HG03060 (cell line): ENCODE measurements at regions not wholly inside any gene's neighbourhood (a gene's known extent, or its start where the extent isn't known, plus 50 kb on each side); places are given as distances from the start of the nearest gene placed in this dataset.

Source experiments
- ATAC-seq: cut with Tn5 transposase; IDR thresholded peaks from one replicate; pipeline ENCODE4 v1.9.1; 2021; ENCODE audit warnings: low read depth, moderate number of reproducible peaks; ENCODE audit not compliant: unreplicated experiment

- no peak for ATAC-seq
These were observed 51.4 kb upstream of the LGSN start for GRCh38 chr6:63371104-63371715.

- no peak for ATAC-seq
These were observed 53.3 kb upstream of the LGSN start for GRCh38 chr6:63372951-63373533.

GRCh38 chr6:63389191-63389844, 69.5 kb upstream of the LGSN start:
- no peak for ATAC-seq

- no peak for ATAC-seq
These were observed 71.6 kb upstream of the LGSN start for GRCh38 chr6:63391203-63391970.

- no peak for ATAC-seq
These were observed 72.4 kb upstream of the LGSN start for GRCh38 chr6:63392092-63392724.

- ATAC-seq: no peak
These were observed 75.0 kb upstream of the LGSN start for GRCh38 chr6:63394656-63395308.

- ATAC-seq: no peak
These were observed 75.6 kb upstream of the LGSN start for GRCh38 chr6:63395381-63395780.

GRCh38 chr6:63403725-63404124, 83.9 kb upstream of the LGSN start:
- ATAC-seq: no peak

- no peak for ATAC-seq
These were observed 90.9 kb upstream of the LGSN start for GRCh38 chr6:63410435-63411426.

- ATAC-seq: no peak
These were observed 95.5 kb upstream of the LGSN start for GRCh38 chr6:63415286-63415685.

GRCh38 chr6:63418741-63419140, 99.0 kb upstream of the LGSN start:
- ATAC-seq: no peak

- ATAC-seq: no peak
These were observed 104.9 kb upstream of the LGSN start for GRCh38 chr6:63424636-63425035.

- ATAC-seq: no peak
These were observed 105.7 kb upstream of the LGSN start for GRCh38 chr6:63425493-63425892.

GRCh38 chr6:63426844-63427243, 107.1 kb upstream of the LGSN start:
- no peak for ATAC-seq

- no peak for ATAC-seq
These were observed 108.2 kb upstream of the LGSN start for GRCh38 chr6:63427951-63428350.

GRCh38 chr6:63430985-63431519, 111.3 kb upstream of the LGSN start:
- no peak for ATAC-seq

- no peak for ATAC-seq
These were observed 115.2 kb upstream of the LGSN start for GRCh38 chr6:63434943-63435342.

GRCh38 chr6:63436356-63436755, 116.6 kb upstream of the LGSN start:
- ATAC-seq: no peak

GRCh38 chr6:63437058-63437457, 117.3 kb upstream of the LGSN start:
- no peak for ATAC-seq
